Muscle of leg (tissue), 3 donors: ENCODE measurements at regions not wholly inside any gene's neighbourhood (a gene's known extent, or its start where the extent isn't known, plus 50 kb on each side); places are given as distances from the start of the nearest gene placed in this dataset.
A peak's percentile ranks its signal among the peaks of the same experiment; 100 is the strongest.

ENCODE experiments used
- DNase-seq: peaks from one replicate; pipeline ENCODE4 v3.0.0; 2013
- H3K27ac ChIP-seq: one replicate; pipeline ENCODE4 v1.5.1; 2013; ENCODE audit warnings: mild to moderate bottlenecking, low read length, control low read depth
- H3K27me3 ChIP-seq: one replicate; pipeline ENCODE4 v1.6.1; 2013; ENCODE audit warnings: low read length; ENCODE audit not compliant: control insufficient read depth, insufficient read depth
- H3K36me3 ChIP-seq: one replicate; pipeline ENCODE4 v1.6.1; 2013; ENCODE audit warnings: low read length; ENCODE audit not compliant: control insufficient read depth, insufficient read depth
- H3K4me1 ChIP-seq: one replicate; pipeline ENCODE4 v1.6.1; 2013; ENCODE audit warnings: low read length; ENCODE audit not compliant: control insufficient read depth, insufficient read depth
- H3K4me3 ChIP-seq: one replicate; pipeline ENCODE4 v1.5.1; 2013; ENCODE audit warnings: low read length, control low read depth
- H3K9me3 ChIP-seq: replicated peaks from 2 replicates; pipeline ENCODE4 v1.6.1; 2013; ENCODE audit warnings: low read depth, low read length; ENCODE audit not compliant: control insufficient read depth
- WGBS: methylation state at CpG from one replicate; pipeline ENCODE4 v1.1.5; 2013; ENCODE audit warnings: missing lambda C conversion rate; ENCODE audit not compliant: insufficient coverage; 5-methylcytosine and 5-hydroxymethylcytosine counted together

- no peak overlapping the region for H3K4me3 ChIP-seq
- WGBS = no CpG with 5 or more reads among the region's 1 CpG
- H3K27me3 ChIP-seq = no peaks in the 10 kb centered on the region
- no peak overlapping the region for H3K27ac ChIP-seq
- H3K9me3 ChIP-seq = no peaks in the 10 kb centered on the region
- no peaks in the 10 kb centered on the region for H3K36me3 ChIP-seq
- H3K4me1 ChIP-seq = no peaks in the 10 kb centered on the region
- no peak for DNase-seq
These were observed 1571.2 kb upstream of the RAG2 start for GRCh38 chr11:38169286-38169685.

- no peak overlapping the region for H3K27ac ChIP-seq
- H3K36me3 ChIP-seq = no peaks in the 10 kb centered on the region
- H3K4me3 ChIP-seq = no peak overlapping the region
- no peak for DNase-seq
- H3K4me1 ChIP-seq = no peaks in the 10 kb centered on the region
- no peaks in the 10 kb centered on the region for H3K27me3 ChIP-seq
- no peaks in the 10 kb centered on the region for H3K9me3 ChIP-seq
These were observed 1565.5 kb upstream of the RAG2 start for GRCh38 chr11:38163526-38163925.

- Histone ChIP-seq H3K27me3 (no peaks in the 10 kb centered on the region), H3K36me3 (no peaks in the 10 kb centered on the region), H3K4me3 (no peak overlapping the region), H3K27ac (no peak overlapping the region), H3K9me3 (no peaks in the 10 kb centered on the region), H3K4me1 (no peaks in the 10 kb centered on the region)
- no peak for DNase-seq
These were observed 1562.4 kb upstream of the RAG2 start for GRCh38 chr11:38160433-38160832.

- H3K4me3 ChIP-seq = no peak overlapping the region
- no CpG with 5 or more reads among the region's 2 CpGs for WGBS
- no peaks in the 10 kb centered on the region for H3K36me3 ChIP-seq
- no peaks in the 10 kb centered on the region for H3K4me1 ChIP-seq
- H3K27me3 ChIP-seq = no peaks in the 10 kb centered on the region
- H3K27ac ChIP-seq = no peak overlapping the region
- no peaks in the 10 kb centered on the region for H3K9me3 ChIP-seq
- no peak for DNase-seq
These were observed 1561.0 kb upstream of the RAG2 start for GRCh38 chr11:38159038-38159437.

- no peak overlapping the region for H3K4me3 ChIP-seq
- no peaks in the 10 kb centered on the region for H3K4me1 ChIP-seq
- 92% methylated on average over 2 of the region's 5 CpGs for WGBS
- DNase-seq = no peak
- no peaks in the 10 kb centered on the region for H3K27me3 ChIP-seq
- no peak overlapping the region for H3K27ac ChIP-seq
- no peaks in the 10 kb centered on the region for H3K9me3 ChIP-seq
- no peaks in the 10 kb centered on the region for H3K36me3 ChIP-seq
These were observed 1558.6 kb upstream of the RAG2 start for GRCh38 chr11:38156495-38157146.

GRCh38 chr11:38155856-38156255, 1557.8 kb upstream of the RAG2 start:
- Histone ChIP-seq H3K9me3 (no peaks in the 10 kb centered on the region), H3K27ac (no peak overlapping the region), H3K36me3 (no peaks in the 10 kb centered on the region), H3K4me1 (no peaks in the 10 kb centered on the region), H3K4me3 (no peak overlapping the region), H3K27me3 (no peaks in the 10 kb centered on the region)
- no peak for DNase-seq
- no CpG with 5 or more reads among the region's 1 CpG for WGBS

GRCh38 chr11:38153985-38154384, 1555.9 kb upstream of the RAG2 start:
- 71% methylated on average over 1 of the region's 1 CpG for WGBS

GRCh38 chr11:38143852-38144251, 1545.8 kb upstream of the RAG2 start:
- H3K4me3 ChIP-seq = no peak overlapping the region
- H3K9me3 ChIP-seq = peaks cover 2% of the 10 kb centered on the region
- H3K4me1 ChIP-seq = no peaks in the 10 kb centered on the region
- no CpG with 5 or more reads among the region's 3 CpGs for WGBS
- no peaks in the 10 kb centered on the region for H3K36me3 ChIP-seq
- H3K27me3 ChIP-seq = no peaks in the 10 kb centered on the region
- H3K27ac ChIP-seq = no peak overlapping the region
- no peak for DNase-seq

More at GRCh38 chr11:38153985-38154384, 1555.9 kb upstream of the RAG2 start:
- H3K27ac ChIP-seq = no peak overlapping the region
- no peak overlapping the region for H3K4me3 ChIP-seq
- no peak for DNase-seq
- no peaks in the 10 kb centered on the region for H3K36me3 ChIP-seq
- no peaks in the 10 kb centered on the region for H3K27me3 ChIP-seq
- no peaks in the 10 kb centered on the region for H3K4me1 ChIP-seq
- H3K9me3 ChIP-seq = no peaks in the 10 kb centered on the region

GRCh38 chr11:38138972-38139371, 1540.9 kb upstream of the RAG2 start:
- WGBS = no CpG with 5 or more reads among the region's 2 CpGs
- Histone ChIP-seq H3K9me3 (peaks cover 7% of the 10 kb centered on the region), H3K4me3 (no peak overlapping the region), H3K36me3 (no peaks in the 10 kb centered on the region), H3K4me1 (no peaks in the 10 kb centered on the region), H3K27me3 (no peaks in the 10 kb centered on the region), H3K27ac (no peak overlapping the region)
- no peak for DNase-seq

GRCh38 chr11:38136887-38137286, 1538.9 kb upstream of the RAG2 start:
- no peaks in the 10 kb centered on the region for H3K36me3 ChIP-seq
- DNase-seq = no peak
- H3K27ac ChIP-seq = no peak overlapping the region
- no peak overlapping the region for H3K4me3 ChIP-seq
- H3K4me1 ChIP-seq = no peaks in the 10 kb centered on the region
- H3K9me3 ChIP-seq = peaks cover 7% of the 10 kb centered on the region
- 60% methylated on average over 1 of the region's 6 CpGs for WGBS
- no peaks in the 10 kb centered on the region for H3K27me3 ChIP-seq

- Histone ChIP-seq H3K27me3 (no peaks in the 10 kb centered on the region), H3K36me3 (no peaks in the 10 kb centered on the region), H3K4me1 (no peaks in the 10 kb centered on the region), H3K4me3 (no peak overlapping the region), H3K27ac (no peak overlapping the region), H3K9me3 (no peaks in the 10 kb centered on the region)
- peak; percentile 8 for DNase-seq
- no CpG with 5 or more reads among the region's 1 CpG for WGBS
These were observed 1533.5 kb upstream of the RAG2 start for GRCh38 chr11:38131535-38131934.
